MM.1S (cell line): ENCODE measurements at regions not wholly inside any gene's neighbourhood (a gene's known extent, or its start where the extent isn't known, plus 50 kb on each side); places are given as distances from the start of the nearest gene placed in this dataset.

Experiments used
- DNase-seq: peaks from one replicate; pipeline ENCODE4 v3.0.0-alpha.2; 2015
- H2AFZ ChIP-seq: fragments of 300-600 bp; sonication (generic); 2 replicates; pipeline ENCODE4 v1.6.0; 2016; ENCODE audit warnings: antibody characterized with exemption, low read length
- H3F3A ChIP-seq: fragments of 300-600 bp; sonication (generic); 2 replicates; pipeline ENCODE4 v1.6.1; 2016; ENCODE audit warnings: mild to moderate bottlenecking, antibody characterized with exemption, low read length, moderate library complexity, mixed read lengths; ENCODE audit not compliant: insufficient read depth
- H3K27ac ChIP-seq: fragments of 300-600 bp; sonication (generic); 2 replicates; pipeline ENCODE4 v1.5.1; 2016; ENCODE audit warnings: mild to moderate bottlenecking, low read length
- H3K27me3 ChIP-seq: fragments of 300-600 bp; sonication (generic); replicated peaks from 2 replicates; pipeline ENCODE4 v1.6.0; 2016; ENCODE audit warnings: low read length; ENCODE audit not compliant: insufficient read depth
- H3K36me3 ChIP-seq: fragments of 300-600 bp; sonication (generic); replicated peaks from 2 replicates; pipeline ENCODE4 v1.6.1; 2016; ENCODE audit warnings: mild to moderate bottlenecking, low read length, mixed read lengths; ENCODE audit not compliant: insufficient read depth
- H3K4me1 ChIP-seq: fragments of 300-600 bp; sonication (generic); 2 replicates; pipeline ENCODE4 v1.6.1; 2016; ENCODE audit warnings: low read length, mixed read lengths
- H3K4me2 ChIP-seq: fragments of 300-600 bp; sonication (generic); 2 replicates; pipeline ENCODE4 v1.6.0; 2016; ENCODE audit warnings: low read depth, low read length
- H3K4me3 ChIP-seq: fragments of 300-600 bp; sonication (generic); 2 replicates; pipeline ENCODE4 v1.5.1; 2016; ENCODE audit warnings: low read length, mixed read lengths
- H3K79me2 ChIP-seq: fragments of 300-600 bp; sonication (generic); 2 replicates; pipeline ENCODE4 v1.6.1; 2016; ENCODE audit warnings: mixed run types, low read length, mixed read lengths
- H3K9ac ChIP-seq: fragments of 300-600 bp; sonication (generic); 2 replicates; pipeline ENCODE4 v1.6.1; 2016; ENCODE audit warnings: low read length, mixed read lengths
- H3K9me2 ChIP-seq: fragments of 300-600 bp; sonication (generic); replicated peaks from 2 replicates; pipeline ENCODE4 v1.6.1; 2016; ENCODE audit warnings: mild to moderate bottlenecking, low read length, mixed read lengths; ENCODE audit not compliant: insufficient read depth
- H3K9me3 ChIP-seq: fragments of 300-600 bp; sonication (generic); replicated peaks from 2 replicates; pipeline ENCODE4 v1.6.1; 2016; ENCODE audit warnings: mild to moderate bottlenecking, low read length, mixed read lengths; ENCODE audit not compliant: insufficient read depth
- H4K20me1 ChIP-seq: fragments of 300-600 bp; sonication (generic); 2 replicates; pipeline ENCODE4 v1.6.1; 2016; ENCODE audit warnings: mild to moderate bottlenecking, low read length, moderate library complexity, mixed read lengths; ENCODE audit not compliant: insufficient read depth
- EZH2 ChIP-seq: fragments of 300-600 bp; sonication (generic); optimal IDR thresholded peaks from 2 replicates; pipeline ENCODE3; 2017; ENCODE audit warnings: low read depth, mild to moderate bottlenecking, antibody characterized with exemption, low read length, mixed read lengths
- EZH2phosphoT487 ChIP-seq: fragments of 300-600 bp; sonication (generic); IDR thresholded peaks from 2 replicates; pipeline ENCODE4 v1.6.1; 2018; ENCODE audit warnings: antibody characterized with exemption, low read length
- TF ChIP-seq, protein P1 (sequence below): fragments of 300-600 bp; sonication (generic); IDR thresholded peaks from 2 replicates; pipeline ENCODE4 v1.5.1; 2016; ENCODE audit warnings: antibody characterized with exemption, low read length, mixed read lengths

DNA sequence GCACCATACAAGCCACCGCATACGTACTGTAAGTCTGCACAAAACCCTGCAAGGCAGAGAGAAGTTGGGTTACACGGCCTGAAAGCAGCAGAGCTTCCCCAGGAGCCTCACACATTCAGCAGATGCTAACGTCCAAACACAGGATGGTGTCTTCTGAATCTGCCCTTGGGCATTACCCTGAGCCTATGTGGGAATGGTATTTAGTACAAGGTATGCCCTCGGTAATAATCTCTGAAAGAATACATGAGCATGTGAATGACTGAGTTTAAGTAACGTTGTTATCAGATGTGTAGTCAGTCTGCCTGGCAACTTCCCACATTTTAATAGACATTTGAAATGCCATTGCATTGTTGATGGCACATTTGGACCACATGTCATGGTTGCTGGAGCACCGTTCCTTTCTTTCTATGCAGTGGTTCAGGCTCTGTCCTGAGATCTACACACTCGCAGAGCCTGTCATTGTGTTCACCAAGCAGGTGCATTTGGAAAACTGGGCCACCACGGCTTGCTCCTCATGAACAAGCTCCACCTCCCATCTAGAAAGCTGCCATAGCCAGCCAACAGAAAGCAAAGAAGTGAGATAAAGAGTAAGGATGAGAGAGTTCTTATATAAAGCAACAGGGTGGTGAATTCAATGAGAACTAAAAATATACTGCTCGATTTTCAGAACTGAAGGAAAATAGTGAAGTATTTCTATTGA, 136.5 kb upstream of the GGTLC1 start:
- H3K9ac ChIP-seq, result no peak overlapping the region
- H3K27ac ChIP-seq, result no peak overlapping the region
- H3K4me2 ChIP-seq, result no peak overlapping the region
- TF ChIP-seq EZH2phosphoT487, result no peak
- TF ChIP-seq, protein P1, sequence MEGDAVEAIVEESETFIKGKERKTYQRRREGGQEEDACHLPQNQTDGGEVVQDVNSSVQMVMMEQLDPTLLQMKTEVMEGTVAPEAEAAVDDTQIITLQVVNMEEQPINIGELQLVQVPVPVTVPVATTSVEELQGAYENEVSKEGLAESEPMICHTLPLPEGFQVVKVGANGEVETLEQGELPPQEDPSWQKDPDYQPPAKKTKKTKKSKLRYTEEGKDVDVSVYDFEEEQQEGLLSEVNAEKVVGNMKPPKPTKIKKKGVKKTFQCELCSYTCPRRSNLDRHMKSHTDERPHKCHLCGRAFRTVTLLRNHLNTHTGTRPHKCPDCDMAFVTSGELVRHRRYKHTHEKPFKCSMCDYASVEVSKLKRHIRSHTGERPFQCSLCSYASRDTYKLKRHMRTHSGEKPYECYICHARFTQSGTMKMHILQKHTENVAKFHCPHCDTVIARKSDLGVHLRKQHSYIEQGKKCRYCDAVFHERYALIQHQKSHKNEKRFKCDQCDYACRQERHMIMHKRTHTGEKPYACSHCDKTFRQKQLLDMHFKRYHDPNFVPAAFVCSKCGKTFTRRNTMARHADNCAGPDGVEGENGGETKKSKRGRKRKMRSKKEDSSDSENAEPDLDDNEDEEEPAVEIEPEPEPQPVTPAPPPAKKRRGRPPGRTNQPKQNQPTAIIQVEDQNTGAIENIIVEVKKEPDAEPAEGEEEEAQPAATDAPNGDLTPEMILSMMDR, result no peak
- no peaks in the 10 kb centered on the region for H3K27me3 ChIP-seq
- no peaks in the 10 kb centered on the region for H4K20me1 ChIP-seq
- no peak overlapping the region for H3K4me3 ChIP-seq
- no peak overlapping the region for H2AFZ ChIP-seq
- no peaks in the 10 kb centered on the region for H3K36me3 ChIP-seq
- H3F3A ChIP-seq, result no peaks in the 10 kb centered on the region
- H3K9me3 ChIP-seq, result no peaks in the 10 kb centered on the region
- no peaks in the 10 kb centered on the region for H3K4me1 ChIP-seq
- DNase-seq, result no peak
- H3K9me2 ChIP-seq, result no peaks in the 10 kb centered on the region
- no peaks in the 10 kb centered on the region for H3K79me2 ChIP-seq

DNA sequence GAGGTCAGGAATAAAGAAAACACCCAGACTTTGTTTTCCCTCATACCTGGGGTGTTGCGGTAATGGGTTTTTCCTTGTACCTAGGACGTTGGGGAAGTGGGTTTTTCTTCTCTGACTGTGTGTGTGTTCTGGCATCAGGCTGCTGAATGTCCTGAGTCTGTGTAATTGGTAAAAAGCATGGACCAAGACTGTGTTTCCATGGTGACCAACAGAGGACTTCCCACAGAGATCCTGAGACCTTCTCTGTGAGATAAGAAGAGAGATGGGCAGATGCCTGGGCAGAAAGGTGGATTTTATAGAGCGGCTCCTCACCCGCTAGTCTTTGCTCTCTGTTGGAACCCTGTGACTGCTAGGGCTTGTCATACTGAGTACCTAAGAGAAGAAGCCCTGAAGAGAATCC, 135.4 kb upstream of the GGTLC1 start:
- no peaks in the 10 kb centered on the region for H3K9me3 ChIP-seq
- TF ChIP-seq EZH2phosphoT487, result no peak
- no peak for TF ChIP-seq EZH2
- TF ChIP-seq, protein P1, result no peak
- H3K4me3 ChIP-seq, result no peak overlapping the region
- H3K79me2 ChIP-seq, result no peaks in the 10 kb centered on the region
- H3K9ac ChIP-seq, result no peak overlapping the region
- no peaks in the 10 kb centered on the region for H4K20me1 ChIP-seq
- no peak overlapping the region for H3K4me2 ChIP-seq
- H3K27ac ChIP-seq, result no peak overlapping the region
- H3K27me3 ChIP-seq, result no peaks in the 10 kb centered on the region
- no peak for DNase-seq
- no peak overlapping the region for H2AFZ ChIP-seq
- H3K9me2 ChIP-seq, result no peaks in the 10 kb centered on the region
- H3F3A ChIP-seq, result no peaks in the 10 kb centered on the region
- no peaks in the 10 kb centered on the region for H3K36me3 ChIP-seq
- no peaks in the 10 kb centered on the region for H3K4me1 ChIP-seq

DNA sequence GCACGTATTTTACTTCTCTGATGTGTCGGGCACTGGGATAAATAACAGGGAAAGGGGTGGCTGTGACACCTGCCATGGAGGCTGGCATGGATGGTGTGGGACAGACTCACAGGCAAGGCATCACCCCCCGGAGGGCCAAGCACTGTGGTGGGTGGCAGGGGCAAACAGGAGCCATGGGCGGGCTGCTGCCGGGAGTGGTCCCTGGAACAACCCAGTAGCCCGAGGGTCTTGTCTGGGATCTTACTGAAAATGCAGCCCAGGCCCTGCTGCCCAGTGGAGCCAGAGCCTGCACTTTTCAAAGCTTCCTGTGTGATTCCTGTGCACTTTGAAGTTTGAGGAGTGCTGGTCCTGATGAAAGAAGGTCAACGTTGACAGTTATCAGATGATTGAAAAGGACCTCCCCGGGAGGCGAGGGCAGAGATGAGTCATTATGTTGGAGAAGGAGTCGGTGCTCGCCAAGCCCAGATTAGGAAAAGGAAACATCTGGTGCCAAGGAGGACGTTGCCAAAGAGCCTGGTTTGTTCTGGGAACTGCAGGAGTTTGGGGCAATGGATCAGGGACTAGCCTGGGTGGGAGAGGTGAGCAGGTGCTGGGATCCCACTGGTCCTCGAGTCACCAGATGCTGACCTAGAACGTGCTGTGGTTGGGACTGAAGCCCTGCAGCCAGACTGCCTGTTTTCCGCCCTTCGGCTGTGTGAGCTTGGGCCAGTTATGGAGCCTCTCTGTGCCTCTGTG, 130.0 kb upstream of the GGTLC1 start:
- no peak for DNase-seq
- H3K4me2 ChIP-seq, result no peak overlapping the region
- no peak overlapping the region for H3K4me3 ChIP-seq
- no peak overlapping the region for H2AFZ ChIP-seq
- no peaks in the 10 kb centered on the region for H3K27me3 ChIP-seq
- H3K36me3 ChIP-seq, result no peaks in the 10 kb centered on the region
- no peak overlapping the region for H3K27ac ChIP-seq
- H3K79me2 ChIP-seq, result no peaks in the 10 kb centered on the region
- H3K9me2 ChIP-seq, result no peaks in the 10 kb centered on the region
- no peaks in the 10 kb centered on the region for H3F3A ChIP-seq
- H3K9ac ChIP-seq, result no peak overlapping the region
- no peaks in the 10 kb centered on the region for H3K4me1 ChIP-seq
- TF ChIP-seq EZH2phosphoT487, result no peak
- H3K9me3 ChIP-seq, result no peaks in the 10 kb centered on the region
- no peaks in the 10 kb centered on the region for H4K20me1 ChIP-seq

DNA sequence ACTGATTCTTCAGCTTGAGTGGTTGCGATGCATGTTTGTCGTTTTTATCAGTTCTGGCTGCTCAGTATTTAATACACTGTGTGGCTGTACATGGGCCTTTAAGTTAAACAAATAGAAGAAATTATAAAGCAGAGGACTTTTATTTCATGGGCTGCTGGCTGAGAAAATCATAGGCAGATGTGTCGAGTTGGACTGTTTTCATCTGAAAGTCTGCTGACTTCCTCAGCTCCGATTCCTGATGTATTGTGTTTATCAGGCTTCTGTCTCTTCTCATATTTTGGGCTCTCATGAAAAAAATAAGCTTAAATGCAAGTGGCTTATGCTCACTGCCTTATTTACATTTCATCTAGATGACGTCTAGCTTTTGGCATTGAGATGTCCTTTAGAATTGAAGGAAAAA, 129.5 kb upstream of the GGTLC1 start:
- H4K20me1 ChIP-seq, result no peaks in the 10 kb centered on the region
- no peaks in the 10 kb centered on the region for H3K4me1 ChIP-seq
- H3K27me3 ChIP-seq, result no peaks in the 10 kb centered on the region
- no peaks in the 10 kb centered on the region for H3K79me2 ChIP-seq
- TF ChIP-seq EZH2phosphoT487 (no peak), EZH2 (no peak)
- TF ChIP-seq, protein P1, result no peak
- H3K9me2 ChIP-seq, result no peaks in the 10 kb centered on the region
- H3K9me3 ChIP-seq, result no peaks in the 10 kb centered on the region
- H3K27ac ChIP-seq, result no peak overlapping the region
- no peak overlapping the region for H2AFZ ChIP-seq
- H3K4me2 ChIP-seq, result no peak overlapping the region
- H3K4me3 ChIP-seq, result no peak overlapping the region
- no peaks in the 10 kb centered on the region for H3F3A ChIP-seq
- DNase-seq, result no peak
- H3K36me3 ChIP-seq, result no peaks in the 10 kb centered on the region
- no peak overlapping the region for H3K9ac ChIP-seq
